ENCODE measurements at regions not wholly inside any gene's neighbourhood (a gene's known extent, or its start where the extent isn't known, plus 50 kb on each side); places are given as distances from the start of the nearest gene placed in this dataset.

GRCh38 chr2:121006743-121007489, 271.2 kb downstream of the GLI2 start:
- no peak for DNase-seq (ENCODE audit: low read depth in 2 of 3, low spot score in 2 of 3)

- DNase-seq (ENCODE audit: low read depth in 2 of 3, low spot score in 2 of 3): no peak
These were observed 271.8 kb downstream of the GLI2 start for GRCh38 chr2:121007490-121007853.

DNA sequence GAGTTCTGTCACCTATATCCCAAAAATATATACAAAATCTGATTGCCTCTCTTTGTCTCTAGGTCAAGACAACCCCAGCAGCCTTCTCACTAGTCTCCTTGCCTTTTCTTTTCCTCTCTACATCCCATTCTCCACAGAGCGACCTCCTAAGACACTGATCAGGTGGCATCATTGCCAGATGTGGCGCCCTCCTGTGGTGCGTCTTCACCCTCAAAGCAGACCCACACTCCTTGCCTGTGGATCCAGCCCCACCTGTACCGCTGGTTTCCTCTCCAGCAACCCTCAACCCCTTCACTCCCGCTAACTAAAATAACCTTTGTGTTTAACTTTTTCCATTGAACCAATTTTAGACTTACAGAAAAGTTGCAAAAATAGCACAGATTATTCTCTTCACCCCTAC, 273.3 kb downstream of the GLI2 start:
- no peak for DNase-seq (ENCODE audit: low read depth in 2 of 3, low spot score in 2 of 3)

DNA sequence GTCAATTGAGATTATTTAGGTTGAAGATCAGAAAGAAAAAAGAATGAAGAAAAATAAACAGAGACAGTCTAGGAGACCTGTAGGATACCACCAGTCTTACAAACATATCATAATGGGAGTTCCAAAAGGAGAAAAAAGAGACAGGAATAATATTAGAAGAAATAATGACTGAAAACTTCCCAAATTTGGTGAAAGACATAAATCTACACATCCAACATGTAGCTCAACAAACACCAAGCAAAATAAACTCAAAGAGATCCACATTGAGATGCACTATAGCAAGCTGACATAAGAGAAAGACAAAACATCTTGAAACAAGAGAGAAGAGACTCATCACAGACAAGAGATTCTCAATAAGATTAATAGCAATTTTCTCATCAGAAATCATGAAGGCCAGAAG, 274.0 kb downstream of the TFCP2L1 start:
- DNase-seq (ENCODE audit: low read depth in 2 of 3, low spot score in 2 of 3): no peak

DNA sequence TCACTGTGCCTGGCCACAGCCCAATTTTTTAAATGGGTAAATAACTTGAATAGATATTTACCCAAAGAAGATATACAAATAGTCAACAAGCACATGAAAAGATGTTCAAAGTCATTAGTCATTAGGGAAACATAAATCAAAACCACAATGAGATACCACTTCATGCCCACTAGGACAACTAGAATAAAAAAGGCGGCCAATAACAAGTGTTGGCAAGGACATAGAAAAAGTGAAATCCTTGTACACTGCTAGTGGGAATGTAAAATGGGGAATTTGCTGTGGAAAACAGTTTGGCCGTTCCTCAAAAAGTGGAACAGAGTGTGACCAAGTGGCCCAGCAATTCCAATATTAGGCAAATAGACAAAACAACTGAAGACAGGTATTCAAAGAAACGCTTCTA, 270.1 kb downstream of the TFCP2L1 start:
- DNase-seq (ENCODE audit: low read depth in 2 of 3, low spot score in 2 of 3): no peak

DNA sequence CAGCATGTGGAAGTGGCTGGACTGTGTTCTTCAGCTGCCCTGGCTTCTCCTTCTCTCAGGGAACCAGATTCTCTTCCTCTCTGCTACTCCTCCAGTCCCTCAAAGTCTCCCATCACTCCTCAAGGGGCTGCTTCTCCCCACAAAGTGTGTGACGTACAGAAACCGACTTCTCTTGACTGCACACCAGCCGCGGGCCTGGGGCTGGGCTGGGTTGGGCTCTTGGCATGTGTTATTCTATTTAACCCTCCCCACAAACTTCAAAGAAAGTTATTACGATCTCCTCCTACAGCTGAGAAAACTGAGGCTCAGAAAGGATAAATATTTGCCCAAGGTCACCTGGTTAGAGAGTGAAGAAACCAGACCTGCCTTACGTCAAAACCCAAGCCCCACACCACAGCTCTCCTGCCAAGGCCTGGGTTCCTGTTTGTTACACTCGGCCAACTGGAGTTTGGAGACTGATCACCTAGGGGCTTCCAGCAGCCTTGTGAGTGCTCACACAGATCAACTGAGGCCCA, 269.0 kb downstream of the TFCP2L1 start:
- no peak for DNase-seq (ENCODE audit: low read depth in 2 of 3, low spot score in 2 of 3)

DNA sequence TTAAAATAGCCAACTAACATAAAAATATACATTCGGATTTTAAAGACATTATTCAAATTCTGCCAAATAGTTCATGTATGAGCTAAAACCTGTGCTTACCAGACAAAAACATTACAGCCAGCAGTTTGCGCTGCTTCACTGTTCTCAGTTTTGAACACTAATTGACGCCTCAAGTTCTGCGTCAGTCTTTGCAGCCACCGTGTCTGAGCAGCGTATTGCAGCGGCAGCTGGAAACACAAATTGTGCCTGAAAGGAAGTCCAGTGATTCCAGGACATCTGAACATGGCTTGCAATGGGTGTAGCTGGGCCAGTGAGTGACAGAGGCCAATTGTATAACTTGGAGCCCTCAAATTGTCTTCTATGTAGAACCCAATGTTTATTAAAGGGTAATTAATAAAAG, 267.6 kb downstream of the TFCP2L1 start:
- no peak for DNase-seq (ENCODE audit: low read depth in 2 of 3, low spot score in 2 of 3)

GRCh38 chr2:121018136-121019061, 266.6 kb downstream of the TFCP2L1 start:
- DNase-seq (ENCODE audit: low read depth in 2 of 3, low spot score in 2 of 3): no peak

- no peak for DNase-seq (ENCODE audit: low read depth in 2 of 3, low spot score in 2 of 3)
These were observed 265.9 kb downstream of the TFCP2L1 start for GRCh38 chr2:121019071-121019470.

GRCh38 chr2:121019756-121020155, 265.2 kb downstream of the TFCP2L1 start:
- no peak for DNase-seq (ENCODE audit: low read depth in 2 of 3, low spot score in 2 of 3)

GRCh38 chr2:121021685-121022084, 263.3 kb downstream of the TFCP2L1 start:
- no peak for DNase-seq (ENCODE audit: low read depth in 2 of 3, low spot score in 2 of 3)

GRCh38 chr2:121028577-121028976, 256.4 kb downstream of the TFCP2L1 start:
- DNase-seq (ENCODE audit: low read depth in 2 of 3, low spot score in 2 of 3): no peak

- DNase-seq (ENCODE audit: low read depth in 2 of 3, low spot score in 2 of 3): no peak
These were observed 254.5 kb downstream of the TFCP2L1 start for GRCh38 chr2:121030523-121030922.

DNA sequence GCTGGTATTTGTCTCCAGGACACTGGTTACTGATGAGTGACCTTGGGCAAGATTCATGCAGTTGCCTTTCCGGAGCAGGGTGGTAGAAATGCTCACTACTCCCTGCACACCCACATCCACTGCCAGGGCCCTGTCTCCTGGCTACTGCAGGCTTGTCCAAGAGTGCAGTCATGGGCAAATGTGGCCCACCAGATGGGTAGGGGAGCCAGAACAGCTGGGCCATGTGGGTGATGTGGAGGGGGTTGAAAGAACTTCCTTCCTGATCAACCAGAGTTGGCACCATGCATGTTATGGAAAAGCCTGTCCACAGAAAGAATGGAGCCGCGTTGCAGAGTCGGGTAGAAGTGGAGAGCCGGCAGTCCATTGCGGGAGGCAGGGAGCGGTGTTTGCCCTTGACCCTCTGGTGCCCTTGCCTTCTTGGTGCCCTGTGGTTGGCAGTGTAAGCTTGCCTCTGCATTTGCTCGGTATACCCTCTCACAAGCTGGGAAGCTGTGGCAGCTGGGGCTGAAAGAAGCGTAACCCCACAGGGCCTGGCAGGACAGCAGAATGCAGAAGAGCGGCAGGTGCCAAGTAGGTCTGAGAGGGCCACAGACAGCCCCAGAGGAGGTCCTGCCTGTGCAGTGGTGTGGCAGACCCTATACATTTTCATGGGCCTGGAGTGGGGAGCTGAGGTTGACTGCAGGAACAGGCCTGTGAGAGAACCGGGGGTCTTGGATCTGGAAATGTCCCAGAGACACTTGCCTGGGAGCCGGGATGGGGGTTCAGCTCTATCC, 253.2 kb downstream of the TFCP2L1 start:
- DNase-seq (ENCODE audit: low read depth in 2 of 3, low spot score in 2 of 3): no peak

GRCh38 chr2:121033461-121033996, 251.5 kb downstream of the TFCP2L1 start:
- DNase-seq (ENCODE audit: low read depth in 2 of 3, low spot score in 2 of 3): no peak

- no peak for DNase-seq (ENCODE audit: low read depth in 2 of 3, low spot score in 2 of 3)
These were observed 250.5 kb downstream of the TFCP2L1 start for GRCh38 chr2:121034551-121034950.

DNA sequence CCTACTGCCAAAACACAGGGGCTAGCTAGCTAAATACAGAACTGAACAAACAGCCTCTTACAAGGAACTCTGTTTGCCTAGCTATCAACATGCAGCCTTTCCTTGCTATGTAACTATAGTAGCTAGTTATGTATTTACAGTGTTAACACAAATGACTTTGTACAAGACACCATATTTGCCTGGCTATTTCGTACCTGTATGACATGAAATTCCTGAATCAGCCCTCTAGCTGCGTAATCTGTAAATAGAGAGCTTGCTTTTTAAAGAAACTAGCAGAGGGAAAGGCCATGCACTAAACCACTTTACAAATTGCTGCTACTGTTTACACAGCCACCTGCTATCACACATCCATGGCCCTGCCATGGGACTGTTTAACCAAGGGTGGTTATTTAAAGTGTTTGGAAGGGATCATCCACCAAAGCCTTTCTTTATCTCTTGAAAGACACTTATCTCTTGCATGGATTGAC, 248.7 kb downstream of the TFCP2L1 start:
- no peak for DNase-seq (ENCODE audit: low read depth in 2 of 3, low spot score in 2 of 3)

DNA sequence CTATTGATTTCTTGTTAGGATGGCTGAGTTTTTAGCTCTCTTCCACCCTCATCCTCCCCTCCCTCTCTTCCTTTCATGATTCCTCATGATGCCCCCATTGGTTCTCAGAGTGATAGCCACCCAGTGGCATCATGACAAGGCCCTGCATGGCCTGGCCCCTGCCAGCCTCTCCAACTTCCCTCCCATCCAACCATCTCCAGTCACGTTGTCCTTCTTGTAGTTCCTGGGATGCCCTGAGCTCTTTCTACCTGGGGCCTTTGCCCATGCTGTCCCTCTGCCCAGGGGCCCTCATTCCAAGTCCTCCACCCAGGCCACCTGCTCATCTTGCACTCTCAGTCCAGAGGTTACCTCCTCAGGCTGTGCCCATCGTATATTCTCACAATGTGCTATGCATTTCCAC, 247.5 kb downstream of the TFCP2L1 start:
- DNase-seq (ENCODE audit: low read depth in 2 of 3, low spot score in 2 of 3): no peak

- DNase-seq (ENCODE audit: low read depth in 2 of 3, low spot score in 2 of 3): no peak
These were observed 247.0 kb downstream of the TFCP2L1 start for GRCh38 chr2:121038031-121038430.

GRCh38 chr2:121038431-121038830, 246.6 kb downstream of the TFCP2L1 start:
- no peak for DNase-seq (ENCODE audit: low read depth in 2 of 3, low spot score in 2 of 3)

Data from activated CD8-positive, alpha-beta memory T cell treated with anti-CD3 and anti-CD28 coated beads for 48 hours (primary cell).